Stimulated activated naive CD8-positive, alpha-beta T cell treated with anti-CD3 and anti-CD28 coated beads, Interleukin-15, amount 100 ng/mL, for 72 hours (primary cell): ENCODE measurements at regions not wholly inside any gene's neighbourhood (a gene's known extent, or its start where the extent isn't known, plus 50 kb on each side); places are given as distances from the start of the nearest gene placed in this dataset.
"Not testable (repeated sequence)": the region's sequence is repeated elsewhere in the genome, so short reads cannot be mapped to it uniquely, and the experiment has no call there.

ENCODE experiments used
- ATAC-seq: fragments of 150-1000 bp; cut with Tn5 transposase; 2 replicates; pipeline ENCODE4 v1.10.0; 2021; ENCODE audit warnings: mild to moderate bottlenecking, moderate library complexity
- DNase-seq, 2 donors: peaks; one replicate each; pipeline ENCODE4 v3.0.0; 2021 to 2022
- H3K27ac Mint-ChIP-seq, 2 donors: one replicate each; pipeline ENCODE4 v1.8.0; 2022; ENCODE audit warnings: mild to moderate bottlenecking in 2 of 2, mixed read lengths in 2 of 2, moderate library complexity in 2 of 2
- H3K27me3 Mint-ChIP-seq: one replicate; pipeline ENCODE4 v1.8.0; 2022; ENCODE audit warnings: mixed read lengths
- H3K4me1 Mint-ChIP-seq: one replicate; pipeline ENCODE4 v1.8.0; 2022; ENCODE audit warnings: mild to moderate bottlenecking, mixed read lengths
- H3K4me3 Mint-ChIP-seq, 2 donors: one replicate each; pipeline ENCODE4 v1.8.0; 2022; ENCODE audit warnings: mild to moderate bottlenecking in 2 of 2, mixed read lengths in 2 of 2, moderate library complexity in 1 of 2
- H3K9me3 Mint-ChIP-seq, 2 donors: one replicate each; pipeline ENCODE4 v1.8.0; 2022; ENCODE audit warnings: mixed read lengths in 2 of 2

GRCh38 chr2:234898534-234899053, 53.2 kb upstream of the SH3BP4 start:
- H3K4me3 Mint-ChIP-seq, result no peak overlapping the region
- DNase-seq (no peak), ATAC-seq (no peak)
- no peak overlapping the region for H3K27ac Mint-ChIP-seq
- peaks cover 5 to 6% of the 10 kb centered on the region in 2 donors for H3K9me3 Mint-ChIP-seq
- H3K4me1 Mint-ChIP-seq, result no peaks in the 10 kb centered on the region
- no peaks in the 10 kb centered on the region for H3K27me3 Mint-ChIP-seq

GRCh38 chr2:234888442-234888841, 63.4 kb upstream of the SH3BP4 start:
- peaks cover 33% of the 10 kb centered on the region for H3K27me3 Mint-ChIP-seq
- peak overlapping the region; percentile 44 to 60 for H3K4me3 Mint-ChIP-seq
- not testable (repeated sequence) for H3K4me1 Mint-ChIP-seq, ATAC-seq, H3K9me3 Mint-ChIP-seq
- peak in 1 of 2 donors; percentile 43 for DNase-seq
- peak overlapping the region in 1 of 2 donors; percentile 13 for H3K27ac Mint-ChIP-seq

DNA sequence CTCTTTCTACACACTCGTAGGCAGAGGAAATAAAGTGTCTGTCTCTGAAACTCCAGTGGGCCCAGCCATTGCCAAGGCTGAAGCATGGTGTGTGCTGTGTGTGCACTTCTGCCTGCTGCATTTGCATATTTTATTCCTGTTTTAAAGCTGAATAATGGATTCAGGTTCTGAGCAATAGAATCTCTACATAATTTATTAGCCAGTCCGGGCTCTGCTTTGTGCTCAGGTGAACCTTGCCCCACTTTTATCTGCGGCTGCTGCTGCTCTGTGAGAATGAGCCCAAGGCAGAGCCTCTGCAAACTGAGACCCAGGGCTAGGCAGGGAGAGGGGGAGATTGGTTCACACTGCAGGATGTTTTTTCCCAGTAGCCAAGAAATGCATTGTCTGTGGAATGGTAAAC, 64.6 kb upstream of the SH3BP4 start:
- DNase-seq (no peak), ATAC-seq (no peak)
- no peak overlapping the region for H3K27ac Mint-ChIP-seq
- H3K4me3 Mint-ChIP-seq, result no peak overlapping the region
- peaks cover 33% of the 10 kb centered on the region for H3K27me3 Mint-ChIP-seq
- H3K9me3 Mint-ChIP-seq, result no peaks in the 10 kb centered on the region
- H3K4me1 Mint-ChIP-seq, result no peaks in the 10 kb centered on the region

DNA sequence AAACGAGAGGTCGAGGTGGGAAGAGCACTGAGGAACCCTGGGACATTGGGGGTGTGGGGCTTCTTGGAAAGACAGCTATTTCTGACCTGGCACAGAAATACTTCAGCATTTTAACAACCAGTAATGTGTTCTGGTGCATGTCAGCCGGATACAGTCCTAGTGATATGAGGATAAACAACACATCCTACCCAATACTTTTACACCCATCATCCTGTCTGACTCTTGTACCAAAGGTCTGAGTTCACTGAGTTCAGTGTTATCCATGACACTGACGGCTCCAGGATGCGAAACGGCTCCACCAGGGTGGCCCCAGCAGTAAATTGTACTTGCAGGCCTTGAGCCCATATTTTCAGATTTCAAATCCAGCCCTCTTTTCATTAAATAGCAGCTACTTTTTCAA, 65.9 kb upstream of the SH3BP4 start:
- H3K27ac Mint-ChIP-seq, result no peak overlapping the region
- ATAC-seq, result no peak
- peaks cover 33% of the 10 kb centered on the region for H3K27me3 Mint-ChIP-seq
- H3K9me3 Mint-ChIP-seq, result no peaks in the 10 kb centered on the region
- H3K4me3 Mint-ChIP-seq, result no peak overlapping the region
- no peak for DNase-seq
- no peaks in the 10 kb centered on the region for H3K4me1 Mint-ChIP-seq

- Mint-ChIP-seq H3K4me3 (no peak overlapping the region), H3K9me3 (no peaks in the 10 kb centered on the region), H3K27ac (no peak overlapping the region), H3K27me3 (peaks cover 33% of the 10 kb centered on the region), H3K4me1 (no peaks in the 10 kb centered on the region)
- DNase-seq (no peak), ATAC-seq (no peak)
Measured at GRCh38 chr2:234885118-234885517, 66.7 kb upstream of the SH3BP4 start.

- H3K9me3 Mint-ChIP-seq, result no peaks in the 10 kb centered on the region
- no peak overlapping the region for H3K4me3 Mint-ChIP-seq
- no peak overlapping the region for H3K27ac Mint-ChIP-seq
- ATAC-seq (no peak), DNase-seq (no peak)
- peaks cover 33% of the 10 kb centered on the region for H3K27me3 Mint-ChIP-seq
- H3K4me1 Mint-ChIP-seq, result no peaks in the 10 kb centered on the region
Measured at GRCh38 chr2:234884591-234884990, 67.2 kb upstream of the SH3BP4 start.

- Mint-ChIP-seq H3K27ac (peak overlapping the region in 1 of 2 donors; percentile 46), H3K4me3 (peak overlapping the region in 1 of 2 donors; percentile 3), H3K9me3 (peaks cover 2 to 5% of the 10 kb centered on the region in 2 donors), H3K4me1 (no peaks in the 10 kb centered on the region), H3K27me3 (peaks cover 30% of the 10 kb centered on the region)
- DNase-seq (peak; percentile 40 to 68), ATAC-seq (peak; percentile 72)
Measured at GRCh38 chr2:234881413-234882241, 70.2 kb upstream of the SH3BP4 start.

GRCh38 chr2:234880551-234881211, 71.1 kb upstream of the SH3BP4 start:
- Mint-ChIP-seq H3K27me3 (peaks cover 30% of the 10 kb centered on the region), H3K27ac (peak overlapping the region; percentile 42 to 65), H3K4me3 (no peak overlapping the region), H3K4me1 (no peaks in the 10 kb centered on the region), H3K9me3 (peaks cover 8 to 9% of the 10 kb centered on the region in 2 donors)
- DNase-seq (peak in 1 of 2 donors; percentile 17), ATAC-seq (peak; percentile 89)

GRCh38 chr2:234879671-234880455, 72.0 kb upstream of the SH3BP4 start:
- DNase-seq, result no peak
- Mint-ChIP-seq H3K4me3 (no peak overlapping the region), H3K27me3 (peaks cover 22% of the 10 kb centered on the region), H3K4me1 (no peaks in the 10 kb centered on the region), H3K27ac (no peak overlapping the region), H3K9me3 (peaks cover 8 to 9% of the 10 kb centered on the region in 2 donors)
- ATAC-seq, result peak; percentile 52

- not testable (repeated sequence) for H3K4me3 Mint-ChIP-seq, H3K27ac Mint-ChIP-seq, H3K9me3 Mint-ChIP-seq, ATAC-seq, H3K4me1 Mint-ChIP-seq, DNase-seq
- peaks cover 26% of the 10 kb centered on the region for H3K27me3 Mint-ChIP-seq
Measured at GRCh38 chr2:234876621-234877020, 75.2 kb upstream of the SH3BP4 start.

DNA sequence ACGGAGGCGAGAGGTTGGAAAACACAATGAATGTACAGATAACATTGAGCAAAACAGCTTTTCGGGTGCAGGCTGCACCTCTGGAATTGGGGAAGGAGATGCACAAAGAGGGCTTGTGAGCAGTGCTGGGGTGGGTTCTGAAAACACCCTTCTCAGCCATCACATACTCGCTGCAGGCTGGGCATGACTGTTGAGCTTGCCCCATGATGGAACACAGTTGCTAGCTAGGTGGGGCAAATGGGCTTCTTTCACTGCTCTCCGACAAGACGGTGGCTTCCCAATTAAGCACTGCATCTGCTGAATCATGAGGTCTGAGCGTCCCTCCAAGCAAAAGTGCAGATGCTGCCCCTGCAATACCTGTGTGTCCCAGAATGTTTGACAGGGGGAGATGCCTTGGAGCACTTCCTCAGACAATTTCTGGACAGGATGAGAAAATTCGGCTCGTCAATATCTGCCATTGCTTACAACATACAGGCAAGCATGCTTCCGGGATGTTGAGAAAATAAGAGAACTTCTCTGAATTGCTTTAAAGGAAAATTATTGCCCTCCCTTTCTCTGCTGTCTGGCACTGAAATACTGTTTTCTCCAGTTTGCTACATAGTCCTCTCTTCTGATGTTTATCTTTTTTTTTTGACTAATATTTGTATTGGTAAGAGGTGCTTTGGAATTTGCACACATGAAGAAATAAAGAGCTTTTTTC, 77.3 kb upstream of the SH3BP4 start:
- H3K9me3 Mint-ChIP-seq, result peaks cover 8 to 9% of the 10 kb centered on the region in 2 donors
- H3K4me3 Mint-ChIP-seq, result no peak overlapping the region
- DNase-seq, result no peak
- no peak for ATAC-seq
- peak overlapping the region in 1 of 2 donors; percentile 30 for H3K27ac Mint-ChIP-seq
- no peaks in the 10 kb centered on the region for H3K4me1 Mint-ChIP-seq
- H3K27me3 Mint-ChIP-seq, result peaks cover 26% of the 10 kb centered on the region

- peaks cover 26% of the 10 kb centered on the region for H3K27me3 Mint-ChIP-seq
- H3K9me3 Mint-ChIP-seq, result peaks cover 8 to 9% of the 10 kb centered on the region in 2 donors
- DNase-seq, result no peak
- no peak overlapping the region for H3K4me3 Mint-ChIP-seq
- no peak for ATAC-seq
- no peaks in the 10 kb centered on the region for H3K4me1 Mint-ChIP-seq
- no peak overlapping the region for H3K27ac Mint-ChIP-seq
Measured at GRCh38 chr2:234873828-234874173, 78.0 kb upstream of the SH3BP4 start.

DNA sequence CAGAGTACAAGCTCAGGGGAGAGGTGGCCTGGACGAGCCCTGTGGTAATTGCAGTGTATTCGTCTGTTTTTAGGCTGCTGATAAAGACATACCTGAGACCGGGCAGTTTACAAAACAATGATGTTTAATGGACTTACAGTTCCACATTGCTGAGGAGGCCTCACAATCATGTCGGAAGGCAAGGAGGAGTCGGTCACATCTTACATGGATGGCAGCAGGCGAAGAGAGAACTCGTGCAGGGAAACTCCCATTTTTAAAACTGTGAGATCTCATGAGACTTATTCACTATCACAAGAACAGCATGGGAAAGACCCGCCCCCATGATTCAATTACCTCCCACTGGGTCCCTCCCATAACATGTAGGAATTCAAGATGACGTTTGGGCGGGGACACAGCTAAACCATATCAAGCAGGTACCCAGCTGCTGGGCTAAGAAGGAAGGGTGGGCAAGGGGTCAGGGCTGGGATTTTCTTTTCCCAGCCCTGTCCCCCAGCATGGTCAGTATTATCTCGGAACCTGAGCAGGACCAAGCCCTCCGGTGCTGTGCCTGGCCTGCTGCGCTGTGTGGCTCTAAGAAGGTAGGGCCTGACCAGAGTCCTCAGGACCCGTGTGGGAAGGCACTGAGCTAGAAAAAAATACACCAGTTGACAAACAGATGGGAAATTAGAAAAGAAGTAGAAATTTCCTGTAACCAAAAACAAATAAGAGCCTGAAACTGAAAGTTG, 78.6 kb upstream of the SH3BP4 start:
- ATAC-seq (no peak), DNase-seq (no peak)
- Mint-ChIP-seq H3K4me3 (no peak overlapping the region), H3K27me3 (peaks cover 26% of the 10 kb centered on the region), H3K4me1 (no peaks in the 10 kb centered on the region), H3K27ac (peak overlapping the region in 1 of 2 donors; percentile 23), H3K9me3 (peaks cover 8 to 9% of the 10 kb centered on the region in 2 donors)

DNA sequence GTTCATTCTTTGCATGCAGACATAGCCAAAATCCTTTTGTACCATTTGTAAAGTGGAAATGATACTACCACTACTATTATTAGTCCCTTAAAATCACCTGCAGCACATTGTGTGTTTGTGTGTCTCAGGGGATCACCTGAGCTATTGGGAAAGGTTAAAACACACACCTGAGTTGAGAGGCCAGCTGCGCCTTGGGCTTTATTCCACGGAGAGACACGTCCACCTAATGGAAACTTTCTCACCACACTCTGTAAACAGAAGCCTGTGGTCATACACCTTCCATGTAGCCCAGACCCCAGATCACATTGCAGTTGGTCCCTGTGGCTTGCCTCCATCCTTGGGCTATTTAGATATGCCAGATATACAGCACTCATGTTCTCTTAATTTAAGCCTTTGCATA, 81.8 kb upstream of the SH3BP4 start:
- no peak for DNase-seq
- peaks cover 5 to 23% of the 10 kb centered on the region in 2 donors for H3K9me3 Mint-ChIP-seq
- no peaks in the 10 kb centered on the region for H3K4me1 Mint-ChIP-seq
- H3K4me3 Mint-ChIP-seq, result no peak overlapping the region
- no peak for ATAC-seq
- H3K27ac Mint-ChIP-seq, result no peak overlapping the region
- peaks cover 9% of the 10 kb centered on the region for H3K27me3 Mint-ChIP-seq
